HG03135 (cell line): ENCODE measurements at regions not wholly inside any gene's neighbourhood (a gene's known extent, or its start where the extent isn't known, plus 50 kb on each side); places are given as distances from the start of the nearest gene placed in this dataset.

ENCODE experiments used
- ATAC-seq: cut with Tn5 transposase; IDR thresholded peaks from one replicate; pipeline ENCODE4 v1.9.1; 2021; ENCODE audit warnings: mild to moderate bottlenecking, moderate library complexity; ENCODE audit not compliant: unreplicated experiment

- ATAC-seq, result no peak
Observed at GRCh38 chr6:148186916-148187315, 155.7 kb upstream of the SASH1 start.

DNA sequence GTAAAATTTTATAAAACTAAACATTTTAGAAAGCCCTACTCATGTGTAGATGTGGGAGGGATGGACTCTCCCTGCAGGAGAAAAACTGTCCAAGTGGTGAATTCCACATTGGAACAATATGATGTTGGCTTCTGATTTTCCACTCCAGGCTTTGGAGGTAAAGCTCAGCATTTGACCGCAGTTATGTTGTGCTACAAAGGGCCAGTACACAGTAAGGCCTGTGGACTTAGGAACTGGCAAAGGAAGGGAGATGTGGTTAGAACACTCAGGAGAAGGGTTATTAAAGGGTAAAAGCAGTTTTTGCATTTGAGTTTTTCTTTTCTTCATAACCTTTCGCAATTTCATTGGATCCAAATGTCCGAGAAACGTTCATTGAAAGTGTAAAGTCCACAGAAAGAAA lies 150.3 kb upstream of the SASH1 start:
- no peak for ATAC-seq

DNA sequence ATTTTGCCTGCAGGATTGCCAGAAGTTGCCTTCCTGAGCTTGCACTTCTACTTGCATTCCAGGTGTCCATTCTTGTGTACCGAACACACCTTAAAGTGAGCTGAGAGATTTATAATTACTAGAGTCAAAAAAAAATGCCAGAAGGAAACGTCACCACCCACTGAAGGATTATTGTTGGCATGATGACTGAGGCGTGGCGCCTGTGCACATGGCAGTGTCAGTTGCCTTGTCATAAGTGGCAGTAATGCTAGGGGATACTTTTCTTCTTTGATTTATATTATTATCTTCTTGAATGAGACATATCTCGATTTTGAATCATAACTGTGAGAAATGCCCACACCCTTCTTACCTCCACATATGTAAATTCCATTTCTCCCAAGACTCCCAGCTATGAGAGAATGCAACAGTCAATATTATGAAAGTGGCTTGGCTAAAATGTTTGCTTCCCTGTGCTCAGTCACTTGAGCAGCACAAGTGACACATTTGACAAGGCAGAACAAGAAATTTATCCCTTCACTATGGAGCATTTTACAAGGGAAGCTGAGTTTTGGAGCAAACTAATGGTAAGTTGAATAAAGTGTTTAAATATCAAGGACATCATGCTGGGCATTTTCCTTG lies 149.5 kb upstream of the SASH1 start:
- no peak for ATAC-seq

DNA sequence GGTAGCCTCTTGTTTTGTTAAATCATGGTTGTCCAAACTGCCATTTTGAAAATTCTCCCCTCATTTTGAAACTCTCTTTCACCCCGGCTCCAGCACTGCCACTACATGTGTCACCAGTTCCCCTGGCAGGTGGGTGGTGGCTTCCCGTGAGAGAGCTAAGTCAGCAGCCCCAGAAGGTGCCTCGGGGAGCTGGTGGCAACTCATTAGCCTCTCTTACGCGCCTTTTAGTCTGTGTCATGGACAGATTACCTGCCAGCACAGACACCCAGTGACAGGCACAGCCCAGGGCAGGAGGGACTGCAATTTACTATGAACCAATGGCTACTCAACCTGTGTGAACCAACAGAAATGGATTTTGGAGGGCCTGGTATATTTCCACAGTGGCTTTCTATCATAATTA lies 147.1 kb upstream of the SASH1 start:
- no peak for ATAC-seq

GRCh38 chr6:148199584-148199983 lies 143.1 kb upstream of the SASH1 start:
- ATAC-seq, result no peak

DNA sequence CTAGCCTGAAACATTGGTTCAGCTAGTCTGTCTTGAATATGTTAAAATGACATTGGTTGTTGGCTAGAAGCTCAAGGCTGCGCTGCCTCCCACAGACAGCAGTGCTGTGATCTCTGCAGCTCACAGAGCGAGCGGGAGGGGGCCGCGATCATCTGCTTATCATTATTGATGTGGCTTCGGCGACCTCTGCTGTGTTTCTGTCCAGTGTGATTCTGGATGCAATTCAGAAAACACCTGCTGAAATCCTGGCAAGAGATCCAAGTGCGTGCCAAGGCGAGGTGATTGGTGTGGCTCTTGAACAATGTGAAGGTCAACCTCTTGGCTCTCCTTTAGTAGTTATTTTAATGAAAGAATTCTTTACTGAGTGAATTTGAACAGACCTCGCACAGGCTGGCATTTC lies 142.3 kb upstream of the SASH1 start:
- ATAC-seq, result no peak

DNA sequence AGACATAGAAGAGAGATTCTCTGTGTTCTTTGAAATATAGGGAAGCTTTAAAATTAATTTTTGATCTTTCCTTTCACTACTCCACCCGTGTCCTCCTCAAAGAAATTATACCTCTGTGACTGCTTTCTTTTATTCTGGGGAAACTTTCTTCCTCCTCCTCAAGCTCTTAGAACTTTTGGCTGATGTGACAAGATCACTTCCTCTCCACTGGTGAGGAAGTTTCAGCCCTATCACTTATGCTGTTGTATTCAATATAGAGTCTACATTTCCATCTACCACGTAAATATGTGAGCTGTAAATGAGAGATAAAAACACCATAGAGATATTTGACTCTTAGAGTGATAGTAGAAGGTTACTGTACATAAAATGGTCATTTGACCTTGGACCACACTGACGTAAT lies 141.9 kb upstream of the SASH1 start:
- no peak for ATAC-seq

GRCh38 chr6:148203281-148203925 lies 139.2 kb upstream of the SASH1 start:
- ATAC-seq, result no peak

DNA sequence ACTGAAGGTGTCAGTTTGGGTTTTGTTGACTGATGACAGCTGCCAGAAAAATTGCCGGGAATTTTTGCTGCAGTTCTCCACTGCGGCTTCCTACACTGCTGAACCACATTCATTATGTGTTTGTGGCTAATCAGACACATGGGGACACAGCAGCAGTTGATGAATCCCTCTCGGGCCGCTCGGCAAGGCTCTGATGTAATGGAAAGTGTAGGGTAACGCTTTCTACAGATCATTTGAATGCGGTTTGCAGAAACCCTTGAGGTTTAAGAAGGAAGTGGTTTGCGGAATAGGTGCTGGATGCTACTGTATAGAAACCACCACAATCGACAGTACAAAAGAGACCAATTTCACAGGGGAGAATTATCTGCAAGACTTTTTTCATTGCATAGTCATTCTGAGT lies 138.7 kb upstream of the SASH1 start:
- ATAC-seq, result peak; percentile 99

DNA sequence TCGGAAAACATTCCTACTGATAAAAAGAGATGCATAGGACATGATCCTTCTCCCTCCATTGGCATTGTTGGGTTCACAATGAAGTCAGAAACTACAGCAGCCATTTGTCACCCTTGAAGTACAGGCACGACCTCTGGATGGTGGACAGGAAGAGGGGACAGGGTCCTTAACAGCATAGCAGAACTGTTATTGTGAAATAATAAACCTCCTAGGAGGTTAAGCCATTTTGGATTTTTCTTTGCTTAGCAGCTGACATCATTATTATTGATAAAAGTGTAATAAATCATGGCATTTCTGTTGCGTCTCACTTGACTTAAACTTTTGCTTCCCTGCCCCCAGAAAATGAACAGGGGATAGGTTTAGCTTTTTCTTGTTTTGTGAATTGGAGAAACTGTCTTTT lies 134.3 kb upstream of the SASH1 start:
- ATAC-seq, result no peak

DNA sequence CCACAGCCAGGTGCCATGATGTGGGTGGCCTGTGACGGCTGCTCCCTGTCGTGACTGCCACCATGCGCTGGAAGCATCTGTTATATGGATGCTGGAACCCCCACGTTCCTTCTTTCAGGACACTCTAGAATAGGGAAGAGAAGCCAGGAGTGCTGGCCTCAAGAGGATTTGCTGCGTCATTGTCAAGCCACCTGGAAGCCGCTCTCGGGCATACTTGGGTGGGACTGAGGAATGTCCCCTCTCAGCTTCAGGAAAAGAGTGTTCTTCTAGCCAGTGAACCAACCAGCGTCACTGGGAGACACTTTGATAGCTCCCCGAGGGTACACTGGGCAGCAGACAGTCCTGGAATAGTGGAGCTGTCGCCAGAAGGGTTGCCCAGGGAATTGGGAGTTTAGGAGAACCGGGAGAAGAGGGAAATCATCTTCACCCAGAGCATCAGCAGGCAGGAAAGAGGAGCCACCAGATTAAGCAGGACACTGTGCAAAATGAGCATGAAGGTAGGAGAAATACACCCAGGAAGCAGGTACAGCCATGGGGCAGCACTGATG lies 130.8 kb upstream of the SASH1 start:
- no peak for ATAC-seq

DNA sequence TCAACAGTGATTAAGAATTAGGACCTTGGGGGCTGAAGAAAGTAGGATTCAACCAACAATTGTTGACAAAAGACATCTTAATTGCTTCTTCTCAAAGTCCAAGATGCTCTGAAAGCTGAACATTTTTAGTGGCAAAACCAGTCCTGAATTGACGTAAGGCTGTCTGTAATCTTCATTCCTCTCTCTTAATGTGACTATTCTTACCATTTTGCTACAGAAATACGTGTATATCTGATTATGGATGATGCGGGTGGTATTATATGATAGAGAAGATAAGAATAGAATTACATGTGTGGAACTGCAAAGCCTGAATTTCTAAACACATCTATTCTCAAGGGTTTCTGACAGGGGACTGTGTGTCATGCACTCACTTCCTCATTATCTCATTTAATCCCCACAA lies 130.3 kb upstream of the SASH1 start:
- no peak for ATAC-seq

- ATAC-seq, result no peak
Observed at GRCh38 chr6:148213366-148213765, 129.3 kb upstream of the SASH1 start.

GRCh38 chr6:148214667-148215066 lies 128.0 kb upstream of the SASH1 start:
- no peak for ATAC-seq

GRCh38 chr6:148217051-148217450 lies 125.6 kb upstream of the SASH1 start:
- ATAC-seq, result no peak

DNA sequence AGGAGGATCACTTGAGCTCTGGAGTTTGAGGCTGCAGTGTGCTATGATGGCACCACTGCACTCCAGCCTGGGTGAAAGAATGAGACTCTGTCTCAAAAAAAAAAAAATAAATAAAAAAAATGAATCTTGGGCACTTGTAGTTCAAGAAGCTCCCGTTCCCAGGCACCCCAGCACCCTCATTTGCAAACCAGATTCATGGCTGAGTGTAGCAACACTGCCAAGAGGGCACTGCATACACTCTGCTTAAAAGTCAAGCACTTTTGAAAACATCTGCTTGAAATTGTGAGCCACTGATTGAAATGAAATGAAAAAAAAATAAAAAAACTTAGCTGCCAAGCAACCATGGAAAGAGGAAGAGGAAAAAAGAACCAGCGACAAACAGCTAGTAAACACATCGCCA lies 124.7 kb upstream of the SASH1 start:
- ATAC-seq, result no peak

GRCh38 chr6:148218542-148219258 lies 123.9 kb upstream of the SASH1 start:
- no peak for ATAC-seq

DNA sequence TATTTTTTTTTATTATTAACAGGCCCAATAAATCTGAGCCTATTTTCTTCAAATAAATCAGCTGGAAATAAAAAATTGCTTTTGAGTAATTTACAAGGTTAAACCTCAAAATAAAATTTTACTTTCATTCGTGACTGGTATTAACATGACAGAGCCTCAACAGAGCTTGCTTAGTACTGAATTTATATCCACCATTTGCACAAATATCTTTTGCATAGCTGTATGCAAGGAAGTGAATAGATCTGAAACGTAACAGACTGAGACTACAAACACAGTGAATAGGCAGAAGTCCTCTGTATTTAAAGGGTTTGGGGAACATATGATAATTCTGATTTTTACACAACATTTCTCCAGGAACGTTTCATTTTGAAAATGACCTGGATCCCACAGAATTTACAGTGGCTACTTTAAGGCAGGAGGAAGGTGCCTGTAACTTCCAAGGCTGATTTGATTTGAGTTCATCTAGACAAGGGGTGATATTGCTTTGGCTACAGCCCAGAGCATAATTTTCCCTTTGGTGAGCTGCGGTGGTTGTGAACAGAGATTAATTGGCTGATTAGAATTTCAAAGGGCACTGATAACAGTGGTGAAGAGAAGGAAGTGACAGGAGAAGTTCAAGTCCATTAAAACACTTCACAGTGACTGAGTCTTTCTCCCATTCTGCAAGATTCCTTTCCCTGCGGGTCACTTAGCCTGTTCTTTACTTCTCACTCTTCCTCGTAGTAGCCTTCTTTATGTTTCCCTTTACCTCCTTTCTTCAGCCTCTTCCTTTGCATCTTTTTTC lies 121.2 kb upstream of the SASH1 start:
- ATAC-seq, result no peak

- no peak for ATAC-seq
Observed at GRCh38 chr6:148222376-148222775, 120.3 kb upstream of the SASH1 start.

GRCh38 chr6:148222846-148223245 lies 119.8 kb upstream of the SASH1 start:
- ATAC-seq, result no peak

- no peak for ATAC-seq
Observed at GRCh38 chr6:148223424-148223842, 119.2 kb upstream of the SASH1 start.
